ENCODE measurements at regions not wholly inside any gene's neighbourhood (a gene's known extent, or its start where the extent isn't known, plus 50 kb on each side); places are given as distances from the start of the nearest gene placed in this dataset.

DNA sequence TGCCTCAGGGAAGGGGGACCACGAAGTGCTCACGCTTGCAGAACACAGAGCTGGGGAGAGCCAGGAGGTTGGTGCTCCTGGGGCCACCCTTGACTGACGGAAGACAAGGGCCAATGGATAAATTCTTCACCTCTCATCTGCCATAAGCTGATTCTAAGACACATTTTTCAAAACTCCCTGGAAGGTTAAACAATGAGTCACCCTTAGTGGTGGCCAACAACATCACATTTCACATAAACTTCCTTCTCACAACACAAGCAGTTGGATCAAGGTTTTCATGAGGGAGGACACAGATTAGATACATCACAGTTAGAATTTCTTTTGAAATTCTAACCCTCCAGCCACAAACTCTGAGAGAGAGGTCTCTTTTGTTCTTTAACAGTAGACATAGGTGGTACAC, 713.6 kb upstream of the POU3F3 start:
- Histone ChIP-seq H3K4me3 (no peak overlapping the region), H3K27me3 (no peaks in the 10 kb centered on the region), H3K36me3 (no peaks in the 10 kb centered on the region), H3K27ac (no peak overlapping the region), H3K4me1 (no peaks in the 10 kb centered on the region), H3K9me3 (replicated peaks) (no peaks in the 10 kb centered on the region)
- DNase-seq: no peak

DNA sequence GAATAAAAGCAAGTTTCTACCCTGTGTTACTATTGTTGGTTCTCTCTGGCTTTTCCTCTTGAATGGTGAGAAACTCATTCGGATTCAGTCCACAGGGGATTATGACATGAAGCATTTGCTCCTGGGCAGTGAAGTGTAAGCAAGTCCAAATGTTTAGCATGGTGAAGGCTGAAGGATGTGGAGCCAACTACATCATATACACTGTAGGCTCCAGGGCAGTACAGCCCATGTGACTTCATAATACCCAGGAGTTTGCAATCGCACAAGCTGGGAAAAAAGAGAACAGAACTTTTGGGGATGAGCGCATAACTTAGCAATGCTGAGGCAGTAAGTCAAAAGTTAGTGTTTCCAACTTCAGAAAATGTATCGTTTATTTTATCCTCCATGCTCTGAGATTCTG, 695.7 kb upstream of the POU3F3 start:
- Histone ChIP-seq H3K9me3 (replicated peaks) (no peaks in the 10 kb centered on the region), H3K27me3 (peaks cover 5% of the 10 kb centered on the region; the same call in 1 of the 2 replicates), H3K36me3 (no peaks in the 10 kb centered on the region), H3K27ac (no peak overlapping the region), H3K4me1 (no peaks in the 10 kb centered on the region), H3K4me3 (no peak overlapping the region)
- no peak for DNase-seq

DNA sequence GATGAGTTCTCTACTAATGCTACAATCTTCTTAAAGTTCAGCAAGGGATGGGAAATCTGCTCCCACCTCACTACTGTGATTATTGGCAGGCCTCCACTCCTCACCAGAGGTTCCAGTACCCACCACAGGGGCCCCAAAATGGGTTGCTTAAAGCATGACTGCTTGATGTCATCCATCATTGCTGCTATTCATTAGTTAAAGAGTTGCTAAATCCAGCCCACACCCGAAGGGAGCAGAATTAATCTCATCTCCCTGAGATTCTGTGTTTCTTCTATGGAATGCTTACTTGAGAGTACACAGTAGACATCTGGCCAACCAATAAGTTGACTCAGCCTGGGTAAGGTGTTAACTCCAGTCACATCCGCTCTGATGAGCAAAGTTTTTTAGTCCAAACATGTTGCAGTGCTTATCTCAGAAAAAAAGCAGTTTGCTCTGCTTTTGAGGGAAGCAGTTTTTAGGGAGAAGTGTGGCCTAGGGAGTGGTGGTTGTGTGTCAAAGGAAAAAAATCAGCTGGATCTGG, 690.2 kb upstream of the POU3F3 start:
- Histone ChIP-seq H3K36me3 (no peaks in the 10 kb centered on the region), H3K4me3 (no peak overlapping the region), H3K27ac (no peak overlapping the region), H3K27me3 (peaks cover 5% of the 10 kb centered on the region; the same call in 1 of the 2 replicates), H3K9me3 (replicated peaks) (no peaks in the 10 kb centered on the region), H3K4me1 (no peaks in the 10 kb centered on the region)
- no peak for DNase-seq

DNA sequence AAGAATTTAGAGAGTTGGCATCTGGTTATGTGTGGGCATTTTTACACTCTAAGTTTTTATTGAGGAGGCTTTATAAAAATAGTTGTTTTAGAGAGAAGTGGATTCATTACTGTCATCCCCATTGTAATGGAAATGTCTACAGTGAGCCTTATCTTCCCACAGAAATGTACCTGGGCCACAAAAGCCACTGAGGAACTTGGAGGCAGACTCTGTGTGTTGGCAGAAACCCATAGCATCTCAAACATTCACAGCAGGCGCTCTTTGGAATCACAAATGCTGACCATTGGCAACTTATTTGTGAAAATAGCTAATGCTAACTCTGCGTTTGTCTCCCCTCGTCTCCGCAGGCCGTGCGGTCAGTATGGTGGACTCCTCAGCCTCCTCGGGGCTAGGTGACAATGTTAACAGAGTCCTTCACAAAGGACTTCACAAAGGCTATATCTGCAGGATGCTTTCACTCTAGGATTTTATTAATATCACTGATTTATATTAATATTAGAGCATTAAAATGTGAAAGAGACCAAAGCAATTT, 689.1 kb upstream of the POU3F3 start:
- DNase-seq: no peak
- Histone ChIP-seq H3K9me3 (replicated peaks) (no peaks in the 10 kb centered on the region), H3K4me3 (no peak overlapping the region), H3K36me3 (no peaks in the 10 kb centered on the region), H3K4me1 (no peaks in the 10 kb centered on the region), H3K27me3 (peaks cover 2% of the 10 kb centered on the region; the same call in 1 of the 2 replicates), H3K27ac (no peak overlapping the region)

DNA sequence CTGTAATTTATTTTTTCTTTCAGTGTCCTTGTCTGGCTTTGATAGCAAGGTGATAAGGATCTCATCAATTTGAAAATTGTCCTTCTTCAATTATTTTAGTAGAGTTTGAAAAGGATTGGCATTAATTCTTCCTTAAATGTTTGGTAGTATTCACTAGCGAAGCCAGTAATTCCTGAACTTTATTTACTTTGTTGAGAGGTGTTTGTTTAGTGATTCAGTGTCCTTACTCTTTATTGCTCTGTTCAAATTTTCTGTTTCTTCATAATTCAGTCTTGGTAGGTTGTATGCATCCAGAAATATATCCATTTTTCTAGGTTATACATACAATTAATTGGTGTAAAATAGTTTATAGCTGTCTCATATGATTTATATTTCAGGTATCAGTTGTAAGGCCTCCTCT, 676.7 kb upstream of the POU3F3 start:
- Histone ChIP-seq H3K27ac (no peak overlapping the region), H3K4me3 (no peak overlapping the region), H3K27me3 (no peaks in the 10 kb centered on the region), H3K36me3 (no peaks in the 10 kb centered on the region), H3K4me1 (no peaks in the 10 kb centered on the region), H3K9me3 (replicated peaks) (no peaks in the 10 kb centered on the region; the same call in 1 of the 2 replicates)
- no peak for DNase-seq

DNA sequence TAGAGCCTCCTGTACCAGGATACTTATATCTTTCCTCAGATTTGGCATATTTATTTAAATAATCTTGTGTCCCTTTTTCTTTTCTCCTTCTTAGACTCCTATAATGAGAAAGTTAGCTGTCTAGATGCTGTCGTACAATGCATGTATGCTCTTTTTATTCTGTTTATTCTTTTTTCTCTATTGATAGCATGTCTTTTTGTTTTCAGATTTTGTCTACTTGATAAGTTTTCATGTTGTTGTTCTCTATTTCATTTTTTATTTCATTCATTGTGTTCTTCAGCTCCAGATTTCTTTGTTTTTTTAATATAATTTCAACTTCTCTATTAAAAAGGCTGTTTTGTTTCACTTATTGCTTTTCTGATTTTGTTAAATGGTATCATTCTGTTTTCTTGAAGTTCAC, 674.3 kb upstream of the POU3F3 start:
- Histone ChIP-seq H3K4me1 (no peaks in the 10 kb centered on the region), H3K36me3 (no peaks in the 10 kb centered on the region), H3K9me3 (replicated peaks) (no peaks in the 10 kb centered on the region; the same call in 1 of the 2 replicates), H3K27me3 (no peaks in the 10 kb centered on the region), H3K4me3 (no peak overlapping the region), H3K27ac (no peak overlapping the region)
- DNase-seq: no peak

DNA sequence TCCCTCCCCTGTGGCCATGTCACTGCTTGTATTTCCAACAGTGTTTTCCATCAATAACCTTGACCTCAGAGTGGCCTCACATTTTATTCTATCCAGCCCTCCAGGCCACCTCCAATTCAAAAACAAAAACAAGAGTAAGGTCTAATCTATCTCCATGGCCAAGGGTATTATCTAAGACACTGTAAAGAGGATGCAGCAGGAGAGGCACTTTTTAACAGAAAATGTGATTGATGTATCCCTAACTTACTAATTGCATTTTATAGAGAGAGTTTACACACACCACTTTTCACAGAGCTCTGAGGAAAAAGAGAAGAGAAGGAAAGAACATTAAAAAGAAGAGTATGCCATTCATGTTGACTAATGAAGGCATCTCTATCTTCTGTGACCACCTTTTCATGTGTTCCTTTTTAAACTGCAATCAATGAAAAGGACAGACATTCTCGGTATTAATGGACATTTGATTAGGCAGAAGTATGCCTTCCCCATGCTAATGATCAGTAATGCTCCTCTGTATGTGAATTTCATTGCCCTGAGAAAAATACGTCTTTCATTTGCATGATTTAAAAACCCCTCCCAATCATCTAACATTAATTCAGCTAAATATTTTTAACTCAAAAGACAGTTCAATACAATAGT, 653.3 kb upstream of the POU3F3 start:
- Histone ChIP-seq H3K27me3 (no peaks in the 10 kb centered on the region), H3K27ac (no peak overlapping the region), H3K4me1 (no peaks in the 10 kb centered on the region), H3K4me3 (no peak overlapping the region), H3K9me3 (replicated peaks) (no peaks in the 10 kb centered on the region), H3K36me3 (no peaks in the 10 kb centered on the region)
- no peak for DNase-seq

DNA sequence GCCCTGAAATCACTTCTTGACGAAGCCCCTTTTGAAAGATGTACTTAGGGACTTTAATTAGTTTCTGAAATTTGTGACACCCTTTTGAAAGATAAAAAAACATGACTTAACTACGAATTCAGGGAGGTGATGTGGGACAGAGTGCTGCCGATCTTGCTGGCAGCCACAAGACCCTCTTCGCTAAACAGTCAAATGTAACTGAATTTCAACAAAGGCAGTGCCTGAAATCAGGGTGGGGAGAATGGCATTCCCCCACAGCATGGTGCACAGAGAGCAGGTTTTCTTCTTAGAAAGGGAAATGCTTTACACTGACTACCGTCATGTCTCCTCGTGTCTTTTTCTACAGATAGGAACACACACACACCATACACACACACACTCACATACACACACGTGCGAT, 640.2 kb upstream of the POU3F3 start:
- Histone ChIP-seq H3K27ac (no peak overlapping the region), H3K4me1 (no peaks in the 10 kb centered on the region), H3K27me3 (no peaks in the 10 kb centered on the region), H3K9me3 (replicated peaks) (no peaks in the 10 kb centered on the region), H3K36me3 (no peaks in the 10 kb centered on the region), H3K4me3 (no peak overlapping the region)
- no peak for DNase-seq

DNA sequence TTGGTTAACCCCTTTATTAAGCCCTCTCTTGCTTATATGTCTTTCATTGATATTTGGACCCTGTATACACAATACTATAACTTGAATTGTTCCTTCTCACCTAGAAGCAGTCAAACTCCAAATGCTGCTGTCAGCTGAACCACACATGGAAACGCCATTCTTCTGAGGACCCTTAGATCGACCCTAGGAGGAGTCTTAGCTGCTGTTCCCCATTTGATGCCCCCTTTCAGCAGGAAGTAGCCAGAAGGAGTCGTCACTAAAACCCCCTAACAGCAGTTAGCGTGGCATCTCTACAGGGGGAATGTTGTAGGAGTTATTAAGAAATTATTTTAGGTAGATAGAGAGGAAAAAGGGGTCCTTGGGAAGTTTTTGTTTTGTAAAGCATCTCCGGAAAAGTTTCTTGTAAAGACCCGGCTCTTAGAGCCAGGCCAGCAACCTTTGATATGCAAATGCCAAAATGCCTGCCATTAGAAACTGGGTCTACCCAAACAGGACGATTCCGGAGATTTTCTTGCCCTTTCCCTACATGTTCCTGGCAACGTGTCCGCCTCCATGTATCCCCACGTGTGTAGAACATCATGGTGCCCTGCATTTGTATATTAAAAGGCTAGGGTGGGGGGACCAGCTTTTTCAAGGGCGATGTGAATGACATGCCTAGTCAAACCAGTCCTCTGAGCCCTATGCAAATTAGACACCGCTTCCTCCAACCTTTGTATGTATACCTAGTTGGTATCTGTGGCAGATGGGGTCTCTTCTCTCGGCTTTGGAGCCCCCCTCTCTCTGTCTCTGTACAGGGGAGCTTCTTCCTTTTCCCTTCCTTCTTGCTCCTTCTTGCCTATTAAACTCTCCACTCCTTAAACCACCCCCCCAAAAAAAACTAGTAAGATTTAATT, 638.4 kb upstream of the POU3F3 start:
- no peak for DNase-seq
- H3K27me3 ChIP-seq: no peaks in the 10 kb centered on the region
- no peak overlapping the region for H3K4me3 ChIP-seq
- no peak overlapping the region for H3K27ac ChIP-seq
- H3K4me1 ChIP-seq: no peaks in the 10 kb centered on the region
- H3K9me3 ChIP-seq (replicated peaks): no peaks in the 10 kb centered on the region
- no peaks in the 10 kb centered on the region for H3K36me3 ChIP-seq

DNA sequence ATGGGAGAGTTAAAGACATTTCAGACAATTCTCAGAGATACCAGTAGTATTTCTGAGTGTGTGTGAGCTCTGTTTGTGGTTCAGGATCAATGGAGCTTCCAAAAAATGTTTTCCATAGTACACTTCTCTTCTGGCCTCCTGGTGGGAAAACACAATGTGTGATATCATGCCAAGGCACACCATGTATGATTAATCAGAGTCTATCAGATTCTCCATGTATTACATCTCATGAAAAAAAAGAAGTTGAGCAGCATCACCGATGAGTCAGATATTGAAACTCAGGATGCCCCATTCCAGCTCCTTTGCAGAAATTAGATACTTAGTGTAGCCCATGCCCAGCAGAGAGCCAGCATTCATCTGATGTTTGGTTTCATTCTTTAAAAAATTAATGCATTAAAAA, 620.3 kb upstream of the POU3F3 start:
- H3K9me3 ChIP-seq (replicated peaks): no peaks in the 10 kb centered on the region
- H3K4me1 ChIP-seq: no peaks in the 10 kb centered on the region
- H3K36me3 ChIP-seq: no peaks in the 10 kb centered on the region
- DNase-seq: no peak
- no peaks in the 10 kb centered on the region for H3K27me3 ChIP-seq
- no peak overlapping the region for H3K27ac ChIP-seq
- H3K4me3 ChIP-seq: no peak overlapping the region

DNA sequence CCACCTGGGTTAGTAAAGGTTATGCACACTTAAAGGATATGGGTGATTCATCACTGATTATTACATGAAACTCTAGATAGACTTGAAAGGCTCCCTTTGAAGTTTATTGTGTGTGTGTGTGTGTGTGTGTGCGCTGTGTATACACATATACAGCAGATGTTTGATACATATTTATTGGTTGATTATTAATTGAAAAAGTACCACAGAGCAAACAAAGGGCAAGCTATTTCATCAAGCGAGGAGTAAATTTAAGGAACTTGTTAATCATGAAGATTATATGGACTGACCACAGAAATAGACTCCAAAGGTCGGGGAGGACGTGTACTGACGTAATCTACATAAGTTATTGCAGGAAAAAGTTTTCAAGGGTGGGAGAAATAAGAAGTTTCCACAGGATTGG, 617.4 kb upstream of the POU3F3 start:
- Histone ChIP-seq H3K9me3 (replicated peaks) (no peaks in the 10 kb centered on the region), H3K4me3 (no peak overlapping the region), H3K27ac (no peak overlapping the region), H3K27me3 (no peaks in the 10 kb centered on the region), H3K36me3 (no peaks in the 10 kb centered on the region), H3K4me1 (no peaks in the 10 kb centered on the region)
- no peak for DNase-seq

DNA sequence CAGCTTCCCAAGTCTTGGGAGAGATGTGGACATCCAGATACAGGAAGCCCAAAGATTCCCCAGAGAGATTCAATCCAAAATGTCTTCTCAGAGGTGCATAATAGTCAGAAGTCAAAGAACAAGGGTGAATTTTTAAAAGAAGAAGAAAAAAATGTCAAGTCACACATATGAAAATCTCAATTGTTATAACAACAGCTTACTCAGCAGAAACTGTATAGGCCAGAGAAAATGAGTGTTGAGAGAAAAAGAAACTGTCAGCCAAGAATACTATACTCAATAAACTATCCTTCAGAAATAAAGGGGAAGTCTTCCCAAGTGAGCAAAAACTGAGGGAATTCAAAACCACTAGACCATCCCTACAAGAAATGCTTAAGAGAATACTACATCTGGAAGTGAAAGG, 612.9 kb upstream of the POU3F3 start:
- no peak overlapping the region for H3K27ac ChIP-seq
- no peaks in the 10 kb centered on the region for H3K4me1 ChIP-seq
- no peak for DNase-seq
- H3K36me3 ChIP-seq: no peaks in the 10 kb centered on the region
- no peaks in the 10 kb centered on the region for H3K9me3 ChIP-seq (replicated peaks)
- no peaks in the 10 kb centered on the region for H3K27me3 ChIP-seq
- H3K4me3 ChIP-seq: no peak overlapping the region

DNA sequence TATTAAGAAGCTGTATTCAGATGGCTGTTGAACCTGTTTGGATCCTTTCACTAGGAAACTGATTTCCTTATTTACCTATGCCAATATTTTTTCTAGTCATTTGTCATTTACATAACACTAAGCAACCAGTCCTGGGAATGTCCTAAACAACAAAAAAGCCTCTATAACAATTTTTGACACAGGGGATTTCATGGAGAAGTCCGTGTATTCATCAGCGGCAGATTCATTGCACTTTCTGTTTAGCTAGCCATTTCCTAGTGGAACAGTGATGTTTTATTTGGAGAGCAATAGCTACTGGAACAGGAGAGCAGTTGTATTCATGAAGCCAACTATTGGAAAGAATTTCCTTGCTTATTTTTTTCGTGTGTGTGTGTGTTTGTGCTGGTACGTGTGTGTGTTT, 604.3 kb upstream of the POU3F3 start:
- H3K36me3 ChIP-seq: no peaks in the 10 kb centered on the region
- no peaks in the 10 kb centered on the region for H3K4me1 ChIP-seq
- DNase-seq: no peak

DNA sequence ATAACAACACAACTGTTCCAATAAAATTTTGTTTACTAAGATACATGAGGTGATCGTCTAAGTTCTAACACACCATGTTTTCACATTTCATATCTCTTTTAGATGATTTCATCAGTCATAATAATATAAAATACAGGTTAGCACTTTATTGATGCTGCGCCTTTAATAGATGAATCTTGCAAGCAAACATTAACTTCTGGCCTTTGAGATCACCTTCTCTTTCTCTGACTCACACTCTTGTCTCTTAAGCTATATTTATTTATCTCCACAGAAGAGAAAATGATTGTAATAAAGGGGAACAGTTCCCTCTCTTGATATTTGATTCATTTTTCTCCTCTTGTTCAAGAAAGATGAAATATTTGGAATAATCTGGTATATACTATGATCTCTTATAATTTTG, 603.3 kb upstream of the POU3F3 start:
- H3K4me1 ChIP-seq: no peaks in the 10 kb centered on the region
- no peaks in the 10 kb centered on the region for H3K36me3 ChIP-seq
- no peak overlapping the region for H3K27ac ChIP-seq
- H3K9me3 ChIP-seq (replicated peaks): no peaks in the 10 kb centered on the region
- DNase-seq: no peak
- H3K27me3 ChIP-seq: no peaks in the 10 kb centered on the region
- H3K4me3 ChIP-seq: no peak overlapping the region

More for the DNA sequence above, 604.3 kb upstream of the POU3F3 start:
- no peaks in the 10 kb centered on the region for H3K9me3 ChIP-seq (replicated peaks)
- H3K4me3 ChIP-seq: no peak overlapping the region
- no peak overlapping the region for H3K27ac ChIP-seq
- H3K27me3 ChIP-seq: no peaks in the 10 kb centered on the region

DNA sequence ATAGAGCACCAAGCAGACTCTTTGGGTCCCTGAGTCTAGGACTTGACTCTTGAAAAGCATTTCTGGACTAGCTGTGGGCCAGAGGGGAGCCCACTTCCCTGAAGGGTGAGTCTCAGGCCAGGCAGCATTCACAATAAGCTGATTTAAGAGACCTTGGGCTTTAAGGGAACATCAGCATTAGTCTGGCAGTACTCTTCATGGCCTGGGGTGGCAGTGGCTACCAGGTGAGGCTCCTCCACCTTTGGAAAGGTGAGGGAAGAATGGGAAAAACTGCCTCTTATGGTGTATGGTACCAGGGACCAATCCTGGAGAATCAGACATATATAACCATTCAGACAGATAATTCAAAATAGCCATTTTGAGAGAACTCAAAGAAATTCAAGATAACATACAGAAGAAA, 599.9 kb upstream of the POU3F3 start:
- Histone ChIP-seq H3K4me1 (no peaks in the 10 kb centered on the region), H3K4me3 (no peak overlapping the region), H3K36me3 (no peaks in the 10 kb centered on the region), H3K27me3 (no peaks in the 10 kb centered on the region), H3K27ac (no peak overlapping the region), H3K9me3 (replicated peaks) (0 out of 2 replicates have a peak, but pooled peaks cover 3% of the 10 kb centered on the region)
- no peak for DNase-seq
